GM10266 (cell line): ENCODE measurements at regions not wholly inside any gene's neighbourhood (a gene's known extent, or its start where the extent isn't known, plus 50 kb on each side); places are given as distances from the start of the nearest gene placed in this dataset.

Experiments
- DNase-seq: peaks from one replicate; pipeline ENCODE4 v3.0.0; 2012; ENCODE audit errors: extremely low spot score
- TF ChIP-seq, protein P1 (sequence below): IDR thresholded peaks from 2 replicates; pipeline ENCODE4 v1.5.1; 2012; ENCODE audit warnings: mild to moderate bottlenecking, low read depth; ENCODE audit not compliant: control insufficient read depth, insufficient read depth; ENCODE audit errors: missing control alignments

DNA sequence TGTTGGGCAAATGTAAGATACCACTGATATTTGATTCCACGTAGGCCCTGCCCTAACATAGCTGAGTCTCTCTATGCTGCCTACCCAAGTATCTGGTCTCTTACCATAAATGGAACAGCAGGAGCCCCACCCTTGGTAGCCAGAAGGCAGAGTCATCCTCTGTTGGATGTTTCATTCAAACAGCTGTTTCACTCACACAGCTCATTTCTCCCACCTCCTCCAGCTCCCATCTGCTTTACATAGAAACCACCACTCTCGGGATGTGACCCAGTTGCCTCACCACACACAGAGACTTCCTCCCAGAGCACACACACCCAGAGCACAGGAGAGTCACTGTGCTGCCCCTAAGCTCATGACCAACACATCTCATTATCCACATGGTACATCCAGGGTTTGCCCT, 165.3 kb downstream of the TMEM167A start:
- TF ChIP-seq, protein P1, sequence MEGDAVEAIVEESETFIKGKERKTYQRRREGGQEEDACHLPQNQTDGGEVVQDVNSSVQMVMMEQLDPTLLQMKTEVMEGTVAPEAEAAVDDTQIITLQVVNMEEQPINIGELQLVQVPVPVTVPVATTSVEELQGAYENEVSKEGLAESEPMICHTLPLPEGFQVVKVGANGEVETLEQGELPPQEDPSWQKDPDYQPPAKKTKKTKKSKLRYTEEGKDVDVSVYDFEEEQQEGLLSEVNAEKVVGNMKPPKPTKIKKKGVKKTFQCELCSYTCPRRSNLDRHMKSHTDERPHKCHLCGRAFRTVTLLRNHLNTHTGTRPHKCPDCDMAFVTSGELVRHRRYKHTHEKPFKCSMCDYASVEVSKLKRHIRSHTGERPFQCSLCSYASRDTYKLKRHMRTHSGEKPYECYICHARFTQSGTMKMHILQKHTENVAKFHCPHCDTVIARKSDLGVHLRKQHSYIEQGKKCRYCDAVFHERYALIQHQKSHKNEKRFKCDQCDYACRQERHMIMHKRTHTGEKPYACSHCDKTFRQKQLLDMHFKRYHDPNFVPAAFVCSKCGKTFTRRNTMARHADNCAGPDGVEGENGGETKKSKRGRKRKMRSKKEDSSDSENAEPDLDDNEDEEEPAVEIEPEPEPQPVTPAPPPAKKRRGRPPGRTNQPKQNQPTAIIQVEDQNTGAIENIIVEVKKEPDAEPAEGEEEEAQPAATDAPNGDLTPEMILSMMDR: no peak
- no peak for DNase-seq

DNA sequence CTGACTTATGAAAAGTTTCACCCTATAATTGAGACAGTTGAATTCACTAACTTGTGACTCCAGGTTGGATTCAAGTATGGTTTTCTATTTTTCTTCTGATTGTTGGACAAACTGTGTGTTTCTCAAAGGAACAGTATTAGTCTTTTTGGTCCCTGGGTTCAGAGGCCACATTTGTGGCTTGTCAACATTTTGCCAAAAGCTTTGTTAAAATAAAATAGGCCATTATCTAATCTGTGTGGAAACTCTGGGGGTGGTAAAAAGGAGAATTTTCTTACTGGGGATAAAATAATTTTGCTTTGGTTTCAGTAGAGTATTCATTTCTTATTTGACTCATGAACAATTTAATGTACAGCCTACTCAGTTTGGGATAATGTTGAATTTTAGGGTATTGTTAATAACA, 166.3 kb downstream of the TMEM167A start:
- TF ChIP-seq, protein P1: no peak

DNA sequence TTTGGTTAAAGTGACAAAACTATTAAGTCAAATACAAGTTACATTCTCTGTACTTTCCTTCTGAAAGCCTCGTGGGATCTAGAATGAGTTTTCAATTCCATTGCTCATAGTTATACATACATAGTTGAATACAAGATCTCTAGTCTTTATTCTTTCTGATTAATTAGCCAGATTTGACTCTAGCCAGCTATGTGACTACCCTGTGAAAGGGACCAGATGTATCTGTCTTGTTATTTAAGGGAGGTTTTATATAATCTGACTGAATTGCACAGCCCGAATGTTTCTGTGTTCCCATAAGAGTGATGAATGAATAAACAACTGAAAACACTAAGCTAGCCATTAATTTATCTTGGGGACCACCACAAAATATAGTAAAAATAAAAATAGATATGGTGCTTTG, 166.7 kb downstream of the TMEM167A start:
- TF ChIP-seq, protein P1: no peak
- no peak for DNase-seq

More for the DNA sequence above, 166.3 kb downstream of the TMEM167A start:
- no peak for DNase-seq

DNA sequence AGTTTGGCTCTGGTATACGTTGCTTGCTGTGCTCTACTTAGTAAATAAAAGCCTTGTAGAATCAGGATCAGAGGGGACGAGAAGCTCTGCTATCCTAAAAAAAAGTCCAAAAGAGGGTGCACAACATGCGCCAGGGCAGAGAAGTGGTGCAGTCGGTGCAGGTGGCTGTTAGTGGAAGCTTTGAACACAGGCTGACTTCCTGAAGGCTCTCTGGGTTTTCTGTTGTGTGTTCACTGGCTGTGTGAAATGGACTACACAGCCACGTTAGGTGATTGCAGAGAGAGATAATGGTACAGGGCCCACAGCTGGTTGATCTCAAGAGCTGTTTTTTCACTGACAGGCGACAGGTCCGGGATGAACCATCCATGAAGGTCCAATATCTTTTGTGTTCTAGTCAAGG, 167.4 kb downstream of the TMEM167A start:
- TF ChIP-seq, protein P1: no peak
- no peak for DNase-seq

DNA sequence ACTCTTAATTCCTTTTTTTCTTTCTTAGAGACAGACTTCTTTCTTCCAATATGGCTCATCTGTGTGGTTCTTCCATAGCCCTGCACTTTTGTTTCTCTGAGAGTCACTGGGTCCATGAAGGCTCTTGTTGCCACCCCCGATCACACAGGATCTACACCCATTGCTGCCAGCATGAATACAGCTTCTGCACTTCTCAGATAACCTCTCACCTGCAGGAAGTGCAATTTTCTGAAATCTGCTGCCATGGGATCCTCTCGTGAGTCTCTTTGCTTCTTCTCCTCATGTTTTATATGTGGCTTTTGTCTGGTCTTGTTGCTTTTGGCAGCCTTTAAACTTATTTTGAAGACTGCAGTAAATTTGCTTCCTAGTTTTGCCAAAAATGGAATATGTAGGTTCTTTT, 171.2 kb downstream of the TMEM167A start:
- no peak for DNase-seq
- TF ChIP-seq, protein P1: no peak

DNA sequence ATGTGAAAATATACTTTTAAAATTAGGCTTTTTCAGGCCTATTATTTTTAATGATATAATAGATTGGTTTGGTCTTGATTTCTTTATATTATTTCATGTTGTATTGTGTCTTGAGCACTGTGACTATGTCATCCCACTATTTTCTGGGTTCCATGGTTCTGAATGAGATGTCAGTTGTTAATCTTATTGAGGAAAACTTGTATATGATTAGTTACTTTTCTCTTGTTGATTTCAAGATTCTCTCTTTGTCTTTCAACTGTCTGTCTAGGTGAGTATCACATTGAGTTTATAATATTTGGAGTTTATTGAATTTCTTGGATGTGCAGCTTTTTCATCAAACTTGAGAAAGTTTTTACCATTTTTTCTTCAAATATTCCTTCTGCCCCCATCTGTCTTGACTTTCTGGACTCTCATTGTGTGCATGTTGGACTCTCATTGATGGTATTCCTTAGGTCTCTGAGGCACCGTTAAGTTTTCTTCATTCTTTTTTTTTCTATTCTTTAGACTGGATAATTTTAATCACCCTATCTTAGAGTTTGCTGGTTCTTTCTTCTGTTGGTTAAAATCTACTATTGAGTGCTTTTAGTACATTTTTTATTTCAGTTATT, 175.8 kb downstream of the TMEM167A start:
- TF ChIP-seq, protein P1: no peak
- no peak for DNase-seq

DNA sequence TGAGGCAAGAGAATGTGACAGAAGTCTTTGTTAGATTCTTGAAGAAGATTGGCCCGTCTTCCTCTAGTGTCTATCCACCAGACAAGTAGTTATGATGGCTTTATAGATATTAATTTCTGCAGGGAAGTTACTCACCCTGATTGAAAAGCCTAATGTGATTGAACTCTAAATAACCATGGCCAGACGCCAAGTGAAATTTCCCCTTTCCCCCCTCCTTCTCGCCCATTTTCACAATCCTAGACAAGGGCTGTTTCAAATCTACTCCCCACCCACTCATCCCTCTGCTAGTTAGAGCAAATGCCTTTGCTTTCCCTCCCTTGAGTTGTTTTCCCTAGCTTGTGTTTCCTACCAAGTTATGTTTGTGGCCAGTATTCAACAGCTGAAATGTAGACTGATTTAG, 182.5 kb downstream of the TMEM167A start:
- DNase-seq: no peak
- TF ChIP-seq, protein P1: no peak
